Neural cell (in vitro differentiated cells): ENCODE measurements at regions not wholly inside any gene's neighbourhood (a gene's known extent, or its start where the extent isn't known, plus 50 kb on each side); places are given as distances from the start of the nearest gene placed in this dataset.

ENCODE experiments used
- CTCF ChIP-seq: fragments of 450-650 bp; IDR thresholded peaks from 2 replicates; pipeline ENCODE4 v1.5.1; 2014; ENCODE audit warnings: antibody characterized with exemption, mild to moderate bottlenecking, moderate library complexity; ENCODE audit not compliant: poor library complexity, severe bottlenecking
- EP300 ChIP-seq: fragments of 450-650 bp; conservative IDR thresholded peaks from 2 replicates; pipeline ENCODE4 v1.6.1; 2014; ENCODE audit warnings: antibody characterized with exemption, mild to moderate bottlenecking, moderate library complexity; ENCODE audit not compliant: poor library complexity, severe bottlenecking
- EZH2 ChIP-seq: fragments of 200-600, 300-800 bp; shearing (Covaris generic), sonication (generic); IDR thresholded peaks from 2 replicates; pipeline ENCODE4 v1.6.1; 2014; ENCODE audit warnings: antibody characterized with exemption, low read length, borderline replicate concordance, mild to moderate bottlenecking; ENCODE audit not compliant: insufficient read depth, poor library complexity, severe bottlenecking
- MXI1 ChIP-seq: fragments of 450-650 bp; conservative IDR thresholded peaks from 2 replicates; pipeline ENCODE4 v1.6.1; 2014; ENCODE audit warnings: antibody characterized with exemption, mild to moderate bottlenecking; ENCODE audit not compliant: poor library complexity, severe bottlenecking
- RAD21 ChIP-seq: fragments of 450-650 bp; conservative IDR thresholded peaks from 2 replicates; pipeline ENCODE4 v1.6.1; 2014; ENCODE audit warnings: antibody characterized with exemption, mild to moderate bottlenecking, moderate library complexity
- SMC3 ChIP-seq: fragments of 450-650 bp; conservative IDR thresholded peaks from 2 replicates; pipeline ENCODE4 v1.6.1; 2014; ENCODE audit warnings: antibody characterized with exemption, mild to moderate bottlenecking, moderate library complexity; ENCODE audit not compliant: poor library complexity

- TF ChIP-seq CTCF (no peak), EP300 (no peak), RAD21 (no peak), SMC3 (no peak), MXI1 (no peak), EZH2 (no peak)
Observed at GRCh38 chr2:126785862-126786261, 112.8 kb upstream of the TEX51 start.
